T-helper 1 cell treated with Interleukin-12 subunit alpha and Interleukin-12 subunit beta and Interleukin-4 antibody, amounts not matched to agents 30 μg/mL and 1 μg/mL, for 36 hours (primary cell): ENCODE measurements at regions not wholly inside any gene's neighbourhood (a gene's known extent, or its start where the extent isn't known, plus 50 kb on each side); places are given as distances from the start of the nearest gene placed in this dataset.

Experiments used
- H3K27ac Mint-ChIP-seq: one replicate; pipeline ENCODE4 v1.8.0; 2021; ENCODE audit warnings: mild to moderate bottlenecking, mixed read lengths
- H3K27me3 Mint-ChIP-seq: one replicate; pipeline ENCODE4 v1.8.0; 2021; ENCODE audit warnings: low read depth, mixed read lengths
- H3K36me3 Mint-ChIP-seq: one replicate; pipeline ENCODE4 v1.8.0; 2021; ENCODE audit warnings: low read depth, mixed read lengths
- H3K4me1 Mint-ChIP-seq: one replicate; pipeline ENCODE4 v1.8.0; 2021; ENCODE audit warnings: low read depth, mixed read lengths
- H3K4me3 Mint-ChIP-seq: one replicate; pipeline ENCODE4 v1.8.0; 2021; ENCODE audit warnings: mild to moderate bottlenecking, moderate library complexity, mixed read lengths
- H3K9me3 Mint-ChIP-seq: one replicate; pipeline ENCODE4 v1.8.0; 2021; ENCODE audit warnings: mixed read lengths

GRCh38 chr9:96163161-96163560 is 138.8 kb downstream of the HSD17B3 start:
- Mint-ChIP-seq H3K27me3 (peaks cover 23% of the 10 kb centered on the region), H3K4me1 (peaks cover 7% of the 10 kb centered on the region), H3K4me3 (no peak overlapping the region), H3K36me3 (no peaks in the 10 kb centered on the region), H3K9me3 (no peaks in the 10 kb centered on the region), H3K27ac (no peak overlapping the region)

GRCh38 chr9:96161819-96162218 is 140.2 kb downstream of the HSD17B3 start:
- H3K4me3 Mint-ChIP-seq = no peak overlapping the region
- no peaks in the 10 kb centered on the region for H3K9me3 Mint-ChIP-seq
- no peak overlapping the region for H3K27ac Mint-ChIP-seq
- H3K36me3 Mint-ChIP-seq = no peaks in the 10 kb centered on the region
- peaks cover 17% of the 10 kb centered on the region for H3K4me1 Mint-ChIP-seq
- peaks cover 17% of the 10 kb centered on the region for H3K27me3 Mint-ChIP-seq

- H3K27ac Mint-ChIP-seq = no peak overlapping the region
- H3K27me3 Mint-ChIP-seq = peaks cover 17% of the 10 kb centered on the region
- no peak overlapping the region for H3K4me3 Mint-ChIP-seq
- H3K4me1 Mint-ChIP-seq = peaks cover 24% of the 10 kb centered on the region
- H3K9me3 Mint-ChIP-seq = no peaks in the 10 kb centered on the region
- no peaks in the 10 kb centered on the region for H3K36me3 Mint-ChIP-seq
Measured at GRCh38 chr9:96160866-96161265, 141.1 kb downstream of the HSD17B3 start.

- no peak overlapping the region for H3K4me3 Mint-ChIP-seq
- H3K27me3 Mint-ChIP-seq = peaks cover 17% of the 10 kb centered on the region
- H3K9me3 Mint-ChIP-seq = no peaks in the 10 kb centered on the region
- peaks cover 27% of the 10 kb centered on the region for H3K4me1 Mint-ChIP-seq
- H3K36me3 Mint-ChIP-seq = no peaks in the 10 kb centered on the region
- H3K27ac Mint-ChIP-seq = no peak overlapping the region
Measured at GRCh38 chr9:96160168-96160567, 141.8 kb downstream of the HSD17B3 start.

GRCh38 chr9:96159596-96159995 is 142.4 kb downstream of the HSD17B3 start:
- H3K4me3 Mint-ChIP-seq = no peak overlapping the region
- H3K9me3 Mint-ChIP-seq = no peaks in the 10 kb centered on the region
- H3K36me3 Mint-ChIP-seq = no peaks in the 10 kb centered on the region
- H3K27ac Mint-ChIP-seq = no peak overlapping the region
- H3K27me3 Mint-ChIP-seq = peaks cover 17% of the 10 kb centered on the region
- H3K4me1 Mint-ChIP-seq = peaks cover 27% of the 10 kb centered on the region

- Mint-ChIP-seq H3K27ac (no peak overlapping the region), H3K4me3 (no peak overlapping the region)
Measured at GRCh38 chr9:96158909-96159575, 142.9 kb downstream of the HSD17B3 start.

GRCh38 chr9:96158147-96158546 is 143.8 kb downstream of the HSD17B3 start:
- no peak overlapping the region for H3K4me3 Mint-ChIP-seq
- no peaks in the 10 kb centered on the region for H3K9me3 Mint-ChIP-seq
- H3K4me1 Mint-ChIP-seq = peaks cover 27% of the 10 kb centered on the region
- H3K27ac Mint-ChIP-seq = no peak overlapping the region
- no peaks in the 10 kb centered on the region for H3K36me3 Mint-ChIP-seq
- peaks cover 17% of the 10 kb centered on the region for H3K27me3 Mint-ChIP-seq

More at GRCh38 chr9:96158909-96159575, 142.9 kb downstream of the HSD17B3 start:
- Mint-ChIP-seq H3K4me1 (peaks cover 27% of the 10 kb centered on the region), H3K9me3 (no peaks in the 10 kb centered on the region), H3K27me3 (peaks cover 17% of the 10 kb centered on the region), H3K36me3 (no peaks in the 10 kb centered on the region)

GRCh38 chr9:96157675-96158074 is 144.3 kb downstream of the HSD17B3 start:
- H3K9me3 Mint-ChIP-seq = no peaks in the 10 kb centered on the region
- H3K4me3 Mint-ChIP-seq = no peak overlapping the region
- H3K27ac Mint-ChIP-seq = no peak overlapping the region
- H3K27me3 Mint-ChIP-seq = peaks cover 17% of the 10 kb centered on the region
- no peaks in the 10 kb centered on the region for H3K36me3 Mint-ChIP-seq
- H3K4me1 Mint-ChIP-seq = peaks cover 27% of the 10 kb centered on the region

GRCh38 chr9:96156171-96156974 is 145.6 kb downstream of the HSD17B3 start:
- no peaks in the 10 kb centered on the region for H3K36me3 Mint-ChIP-seq
- H3K4me3 Mint-ChIP-seq = no peak overlapping the region
- H3K27me3 Mint-ChIP-seq = peaks cover 6% of the 10 kb centered on the region
- H3K4me1 Mint-ChIP-seq = peaks cover 27% of the 10 kb centered on the region
- H3K27ac Mint-ChIP-seq = no peak overlapping the region
- no peaks in the 10 kb centered on the region for H3K9me3 Mint-ChIP-seq

GRCh38 chr9:96154081-96154480 is 147.9 kb downstream of the HSD17B3 start:
- peaks cover 46% of the 10 kb centered on the region for H3K4me1 Mint-ChIP-seq
- no peak overlapping the region for H3K27ac Mint-ChIP-seq
- H3K4me3 Mint-ChIP-seq = no peak overlapping the region
- H3K36me3 Mint-ChIP-seq = no peaks in the 10 kb centered on the region
- peaks cover 13% of the 10 kb centered on the region for H3K27me3 Mint-ChIP-seq
- no peaks in the 10 kb centered on the region for H3K9me3 Mint-ChIP-seq

- H3K27me3 Mint-ChIP-seq = peaks cover 12% of the 10 kb centered on the region
- H3K4me3 Mint-ChIP-seq = no peak overlapping the region
Measured at GRCh38 chr9:96152550-96152949, 149.4 kb downstream of the HSD17B3 start.

GRCh38 chr9:96150324-96151227 is 151.4 kb downstream of the HSD17B3 start:
- H3K27ac Mint-ChIP-seq = peak overlapping the region; percentile 78
- H3K36me3 Mint-ChIP-seq = no peaks in the 10 kb centered on the region
- peaks cover 16% of the 10 kb centered on the region for H3K27me3 Mint-ChIP-seq
- peak overlapping the region; percentile 72 for H3K4me3 Mint-ChIP-seq
- H3K4me1 Mint-ChIP-seq = peaks cover 33% of the 10 kb centered on the region
- no peaks in the 10 kb centered on the region for H3K9me3 Mint-ChIP-seq

More at GRCh38 chr9:96152550-96152949, 149.4 kb downstream of the HSD17B3 start:
- H3K27ac Mint-ChIP-seq = no peak overlapping the region
- H3K36me3 Mint-ChIP-seq = no peaks in the 10 kb centered on the region
- no peaks in the 10 kb centered on the region for H3K9me3 Mint-ChIP-seq
- H3K4me1 Mint-ChIP-seq = peaks cover 36% of the 10 kb centered on the region

GRCh38 chr9:96149533-96150280 is 152.3 kb downstream of the HSD17B3 start:
- H3K27me3 Mint-ChIP-seq = peaks cover 20% of the 10 kb centered on the region
- no peaks in the 10 kb centered on the region for H3K36me3 Mint-ChIP-seq
- H3K9me3 Mint-ChIP-seq = no peaks in the 10 kb centered on the region
- H3K27ac Mint-ChIP-seq = peak overlapping the region; percentile 72
- peaks cover 33% of the 10 kb centered on the region for H3K4me1 Mint-ChIP-seq
- peak overlapping the region; percentile 72 for H3K4me3 Mint-ChIP-seq
